IPS-15b (cell line): ENCODE measurements at regions not wholly inside any gene's neighbourhood (a gene's known extent, or its start where the extent isn't known, plus 50 kb on each side); places are given as distances from the start of the nearest gene placed in this dataset.

Experiments used
- H3K27me3 ChIP-seq: one replicate; pipeline ENCODE4 v1.6.1; 2013; ENCODE audit warnings: low read length; ENCODE audit not compliant: control insufficient read depth, insufficient read depth
- H3K36me3 ChIP-seq: one replicate; pipeline ENCODE4 v1.6.1; 2013; ENCODE audit warnings: low read length; ENCODE audit not compliant: control insufficient read depth, insufficient read depth
- H3K4me1 ChIP-seq: one replicate; pipeline ENCODE4 v1.6.1; 2013; ENCODE audit warnings: mild to moderate bottlenecking, low read length; ENCODE audit not compliant: control insufficient read depth, insufficient read depth
- H3K4me3 ChIP-seq: one replicate; pipeline ENCODE4 v1.5.1; 2013; ENCODE audit warnings: low read depth, low read length
- H3K9ac ChIP-seq: one replicate; pipeline ENCODE4 v1.6.1; 2013; ENCODE audit warnings: low read depth, mild to moderate bottlenecking, low read length
- H3K9me3 ChIP-seq: one replicate; pipeline ENCODE4 v1.6.1; 2013; ENCODE audit warnings: mild to moderate bottlenecking, low read length; ENCODE audit not compliant: control insufficient read depth, insufficient read depth

DNA sequence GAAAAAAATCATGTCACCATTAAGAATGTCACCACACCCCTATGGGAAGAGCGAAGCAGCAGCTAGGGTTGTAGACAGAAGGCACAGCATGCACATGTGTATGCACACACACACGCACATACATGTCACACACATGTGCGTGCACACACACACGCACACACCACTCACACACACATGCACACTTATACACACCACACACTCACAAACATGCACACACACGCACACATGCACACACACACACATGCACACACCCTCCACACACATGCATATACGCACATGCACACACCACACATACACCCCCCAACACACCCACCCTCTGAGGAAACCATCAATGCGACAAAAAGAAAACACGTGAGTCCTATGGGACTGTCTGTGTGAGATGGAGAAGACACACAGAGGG is 205.4 kb downstream of the ENGASE start:
- H3K9ac ChIP-seq, result no peak overlapping the region
- H3K27me3 ChIP-seq, result no peaks in the 10 kb centered on the region
- no peaks in the 10 kb centered on the region for H3K9me3 ChIP-seq
- no peaks in the 10 kb centered on the region for H3K36me3 ChIP-seq
- H3K4me1 ChIP-seq, result no peaks in the 10 kb centered on the region
- no peak overlapping the region for H3K4me3 ChIP-seq

DNA sequence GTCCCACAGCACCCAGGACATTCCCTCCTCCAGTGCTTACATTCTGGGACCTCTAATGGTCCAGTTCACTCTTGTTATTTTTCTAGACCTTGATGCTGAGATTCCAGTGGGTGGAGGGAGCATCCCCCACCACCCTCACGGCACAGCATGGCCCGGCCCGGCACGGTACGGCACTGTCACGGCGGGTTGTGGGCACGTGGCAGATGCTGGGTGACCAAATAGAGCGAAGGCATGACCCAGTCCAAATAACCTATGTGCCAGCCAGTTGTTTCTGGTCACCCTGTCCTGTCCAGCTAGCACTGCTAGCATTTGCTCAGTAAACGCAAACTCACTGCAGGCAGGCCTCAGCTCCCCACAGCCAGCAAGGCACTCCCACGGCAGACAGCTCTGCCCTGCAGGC is 204.7 kb downstream of the ENGASE start:
- H3K36me3 ChIP-seq, result no peaks in the 10 kb centered on the region
- no peak overlapping the region for H3K9ac ChIP-seq
- H3K4me3 ChIP-seq, result no peak overlapping the region
- H3K4me1 ChIP-seq, result no peaks in the 10 kb centered on the region
- no peaks in the 10 kb centered on the region for H3K9me3 ChIP-seq
- no peaks in the 10 kb centered on the region for H3K27me3 ChIP-seq

DNA sequence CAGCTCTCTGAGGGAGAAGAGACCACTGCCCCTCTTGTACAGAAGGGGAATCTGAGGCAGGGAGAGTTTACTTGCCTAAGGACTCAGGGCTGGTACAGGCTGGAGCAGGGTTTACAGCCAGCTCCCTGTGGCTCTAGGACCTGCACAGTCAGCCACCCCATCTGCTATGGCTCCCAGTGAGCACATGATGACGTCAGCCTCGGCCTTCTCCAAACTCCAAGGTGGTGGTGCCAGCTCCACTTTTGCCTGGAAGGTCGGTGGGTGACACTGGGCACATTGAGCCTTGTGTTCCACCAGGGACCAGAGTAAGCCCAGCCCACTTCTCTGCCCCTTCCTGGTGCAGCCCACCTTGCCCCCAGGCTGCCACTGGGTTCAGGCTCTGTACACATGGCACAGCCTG is 202.2 kb downstream of the ENGASE start:
- Histone ChIP-seq H3K27me3 (no peaks in the 10 kb centered on the region), H3K4me1 (no peaks in the 10 kb centered on the region), H3K9ac (no peak overlapping the region), H3K4me3 (no peak overlapping the region), H3K36me3 (no peaks in the 10 kb centered on the region), H3K9me3 (no peaks in the 10 kb centered on the region)

DNA sequence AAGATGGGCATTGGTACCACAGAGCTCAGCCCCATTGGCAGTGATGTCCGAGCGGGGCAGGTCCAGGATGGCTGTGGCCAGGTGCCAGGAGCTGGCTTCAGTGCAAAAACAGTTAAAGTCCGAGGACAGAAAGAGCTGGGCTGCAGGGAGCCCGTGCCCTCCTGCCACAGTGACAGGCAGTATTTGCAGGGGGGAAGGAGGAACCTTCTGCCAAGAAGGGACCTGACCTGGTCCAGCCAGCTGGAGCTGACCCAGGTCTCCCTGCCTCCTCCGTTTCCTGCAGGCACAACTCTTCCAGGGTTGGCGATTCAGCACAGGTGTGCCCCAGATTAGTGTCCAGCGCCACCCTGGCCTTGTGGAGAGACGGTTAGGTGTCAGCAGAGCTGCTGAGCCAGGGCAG is 199.0 kb downstream of the ENGASE start:
- H3K4me3 ChIP-seq, result no peak overlapping the region
- H3K27me3 ChIP-seq, result no peaks in the 10 kb centered on the region
- no peak overlapping the region for H3K9ac ChIP-seq
- H3K9me3 ChIP-seq, result no peaks in the 10 kb centered on the region
- no peaks in the 10 kb centered on the region for H3K36me3 ChIP-seq
- H3K4me1 ChIP-seq, result no peaks in the 10 kb centered on the region

DNA sequence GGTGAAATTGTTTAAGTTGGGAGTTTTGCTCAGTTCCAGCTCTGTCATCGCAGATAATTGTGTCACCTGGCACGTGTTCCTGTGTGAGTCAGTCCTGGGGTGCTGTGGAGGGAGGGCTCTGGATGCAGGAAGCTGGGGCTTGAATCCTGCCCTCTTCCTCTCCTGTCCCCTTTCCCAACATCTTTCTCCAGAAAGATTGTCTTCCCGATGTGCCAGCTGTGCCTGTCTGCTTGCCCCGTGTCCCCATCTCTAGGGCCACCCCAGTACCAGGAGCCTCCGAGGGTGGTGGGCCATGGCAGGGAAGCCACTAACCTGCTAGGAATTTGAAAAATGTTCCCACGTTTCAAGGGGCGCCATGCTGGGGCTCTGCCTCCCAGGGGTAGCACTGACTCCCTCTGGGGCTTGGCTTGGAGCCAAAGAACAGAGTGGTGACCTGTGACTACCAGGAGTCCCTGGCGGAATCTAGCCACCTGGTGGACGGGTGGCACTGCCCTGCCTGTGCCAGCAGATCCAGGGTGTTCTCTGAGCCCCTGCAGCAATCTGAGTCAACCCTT is 198.1 kb downstream of the ENGASE start:
- no peaks in the 10 kb centered on the region for H3K27me3 ChIP-seq
- no peak overlapping the region for H3K9ac ChIP-seq

DNA sequence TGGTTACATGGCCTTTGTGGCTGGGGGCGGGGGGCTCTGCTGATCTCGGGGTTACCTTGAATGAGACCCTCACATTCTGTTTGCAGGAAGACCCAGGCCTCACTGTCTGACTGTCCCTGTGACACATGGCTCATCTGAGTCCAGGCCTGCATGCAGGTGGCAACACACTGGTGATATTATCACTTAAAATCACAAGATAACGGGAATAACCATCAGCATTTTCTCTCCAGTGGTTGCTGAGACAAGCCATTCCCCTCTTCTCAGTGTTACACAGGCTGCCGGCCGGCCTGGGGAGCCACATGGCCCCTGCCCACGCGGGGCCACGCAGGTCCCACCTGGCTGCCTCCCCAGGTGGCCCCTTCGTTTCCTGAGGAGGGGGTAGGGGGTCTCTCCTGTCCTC is 197.6 kb downstream of the ENGASE start:
- no peaks in the 10 kb centered on the region for H3K27me3 ChIP-seq
- no peaks in the 10 kb centered on the region for H3K4me1 ChIP-seq
- no peak overlapping the region for H3K4me3 ChIP-seq
- H3K9ac ChIP-seq, result no peak overlapping the region
- no peaks in the 10 kb centered on the region for H3K9me3 ChIP-seq
- H3K36me3 ChIP-seq, result no peaks in the 10 kb centered on the region

More for the DNA sequence above, 198.1 kb downstream of the ENGASE start:
- no peak overlapping the region for H3K4me3 ChIP-seq
- H3K9me3 ChIP-seq, result no peaks in the 10 kb centered on the region
- H3K36me3 ChIP-seq, result no peaks in the 10 kb centered on the region
- no peaks in the 10 kb centered on the region for H3K4me1 ChIP-seq

DNA sequence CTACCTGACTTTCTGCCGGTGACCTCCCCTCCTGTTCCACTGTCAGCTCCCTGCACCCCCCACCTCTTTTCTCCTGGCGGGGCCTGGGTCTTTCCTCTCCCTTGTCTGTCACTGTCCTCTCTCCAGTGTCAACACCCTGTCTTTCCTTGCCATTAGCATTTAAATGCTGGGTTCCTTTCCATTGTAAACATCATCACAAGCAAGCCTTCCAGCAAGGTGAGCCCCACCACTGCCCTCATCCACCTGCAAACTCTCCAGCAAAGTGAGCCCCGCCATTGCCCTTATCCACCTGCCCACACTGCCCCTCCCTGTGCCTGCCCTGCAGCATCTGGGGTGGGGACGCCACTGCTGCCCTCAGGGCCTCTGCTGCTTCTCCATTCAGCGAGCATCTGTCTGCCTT is 195.0 kb downstream of the ENGASE start:
- Histone ChIP-seq H3K4me3 (no peak overlapping the region), H3K9me3 (no peaks in the 10 kb centered on the region), H3K27me3 (no peaks in the 10 kb centered on the region), H3K36me3 (no peaks in the 10 kb centered on the region), H3K9ac (no peak overlapping the region), H3K4me1 (no peaks in the 10 kb centered on the region)

DNA sequence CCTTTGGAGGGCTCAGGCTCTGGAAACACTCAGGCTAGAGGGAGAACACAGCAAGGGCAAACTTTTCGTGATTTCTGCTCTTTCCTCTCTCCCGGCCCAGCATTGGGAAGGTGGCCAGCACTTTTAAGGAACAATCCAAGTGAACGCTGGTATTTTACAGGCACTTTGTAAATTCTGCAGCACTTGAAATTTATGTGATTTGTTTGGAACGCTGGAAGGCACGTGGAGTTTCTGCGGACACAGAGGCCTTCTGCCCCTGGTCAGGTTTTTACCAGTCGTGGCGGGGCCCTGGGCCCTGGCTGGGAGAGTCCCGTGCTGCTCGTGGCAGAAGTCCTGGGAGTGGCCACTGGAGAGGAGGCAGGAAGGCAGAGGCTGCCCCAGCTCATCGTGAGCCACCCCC is 188.6 kb downstream of the ENGASE start:
- no peaks in the 10 kb centered on the region for H3K4me1 ChIP-seq
- H3K36me3 ChIP-seq, result no peaks in the 10 kb centered on the region
- H3K4me3 ChIP-seq, result no peak overlapping the region
- H3K9me3 ChIP-seq, result no peaks in the 10 kb centered on the region
- H3K9ac ChIP-seq, result no peak overlapping the region
- no peaks in the 10 kb centered on the region for H3K27me3 ChIP-seq

DNA sequence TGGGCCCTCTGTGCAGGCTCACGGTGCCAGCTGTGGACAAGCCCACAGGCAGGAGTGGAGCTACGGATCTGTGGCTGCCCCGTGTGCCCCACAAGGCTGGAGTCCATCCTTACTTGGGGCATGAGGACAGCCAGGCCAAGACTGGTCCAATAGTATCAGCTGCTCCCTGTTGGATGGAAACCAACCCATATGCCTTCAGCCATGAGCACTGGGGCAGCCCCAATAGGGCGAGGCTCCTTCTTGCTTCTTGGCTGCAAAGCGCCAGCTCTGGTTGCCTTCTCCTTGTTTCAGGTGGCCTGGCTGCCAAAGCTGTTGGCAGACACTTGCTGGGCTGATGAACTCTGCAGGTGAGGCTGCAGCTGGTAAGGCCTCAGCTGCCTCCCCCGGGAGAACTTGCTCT is 188.0 kb downstream of the ENGASE start:
- no peak overlapping the region for H3K4me3 ChIP-seq
- no peaks in the 10 kb centered on the region for H3K36me3 ChIP-seq
- H3K4me1 ChIP-seq, result no peaks in the 10 kb centered on the region
- H3K9me3 ChIP-seq, result no peaks in the 10 kb centered on the region
- H3K27me3 ChIP-seq, result no peaks in the 10 kb centered on the region
- H3K9ac ChIP-seq, result no peak overlapping the region

DNA sequence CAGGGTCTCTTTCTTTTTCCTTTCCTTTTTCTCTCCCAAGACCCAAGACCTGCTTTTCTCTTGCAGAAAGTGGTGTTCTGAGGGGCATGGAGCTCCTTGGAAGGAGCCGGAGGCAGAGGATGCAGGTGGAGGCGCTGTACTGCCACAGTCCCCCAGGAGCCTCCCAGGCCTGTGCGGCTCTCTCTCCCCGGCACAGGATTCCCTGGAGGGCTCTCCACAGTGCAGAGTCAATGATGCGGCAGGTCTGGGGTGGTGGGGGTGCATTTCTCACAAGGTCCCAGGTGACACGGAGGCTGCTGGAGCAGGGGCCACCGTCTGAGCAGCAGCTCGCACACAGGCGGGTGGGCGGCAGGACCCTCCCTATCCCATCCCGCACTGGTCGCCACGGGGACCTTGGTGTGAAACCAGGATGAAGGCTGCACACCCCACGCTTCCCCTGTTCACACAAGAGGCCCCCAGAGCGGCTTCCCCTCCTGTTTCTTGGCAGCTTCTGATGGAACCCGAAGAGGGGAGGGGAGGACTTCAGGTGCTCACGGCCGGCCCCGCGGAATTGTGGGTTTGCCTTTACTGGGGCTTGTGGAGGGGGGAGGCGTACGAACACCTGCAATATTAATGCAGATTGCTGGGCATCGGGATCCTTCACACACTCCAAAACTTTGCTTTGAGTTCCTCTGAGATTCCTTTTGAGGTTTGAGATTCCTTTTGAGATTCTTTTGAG is 186.9 kb downstream of the ENGASE start:
- Histone ChIP-seq H3K9me3 (no peaks in the 10 kb centered on the region), H3K4me3 (no peak overlapping the region), H3K9ac (no peak overlapping the region), H3K36me3 (no peaks in the 10 kb centered on the region), H3K4me1 (no peaks in the 10 kb centered on the region), H3K27me3 (no peaks in the 10 kb centered on the region)

DNA sequence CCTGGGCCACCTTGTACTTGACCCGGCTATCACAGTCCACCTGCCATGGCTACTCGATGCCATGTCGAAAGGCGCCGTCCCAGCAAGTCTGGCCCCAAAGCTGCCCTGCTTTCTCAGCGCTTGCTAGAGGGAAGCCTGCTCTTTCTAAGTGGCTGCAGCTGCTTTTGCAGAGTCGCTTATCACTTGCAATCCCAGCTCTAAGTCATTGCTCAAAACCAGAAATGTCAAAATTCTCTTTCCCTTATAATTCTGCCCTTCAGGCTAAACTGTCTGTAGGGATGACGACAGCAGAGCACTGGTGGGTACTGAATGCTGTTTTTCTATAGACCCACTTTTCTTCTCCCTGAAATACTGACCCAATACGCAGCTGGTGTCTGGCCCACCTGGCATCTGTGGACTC is 184.2 kb downstream of the ENGASE start:
- Histone ChIP-seq H3K36me3 (no peaks in the 10 kb centered on the region), H3K27me3 (no peaks in the 10 kb centered on the region), H3K9me3 (no peaks in the 10 kb centered on the region), H3K9ac (no peak overlapping the region), H3K4me3 (no peak overlapping the region), H3K4me1 (no peaks in the 10 kb centered on the region)

DNA sequence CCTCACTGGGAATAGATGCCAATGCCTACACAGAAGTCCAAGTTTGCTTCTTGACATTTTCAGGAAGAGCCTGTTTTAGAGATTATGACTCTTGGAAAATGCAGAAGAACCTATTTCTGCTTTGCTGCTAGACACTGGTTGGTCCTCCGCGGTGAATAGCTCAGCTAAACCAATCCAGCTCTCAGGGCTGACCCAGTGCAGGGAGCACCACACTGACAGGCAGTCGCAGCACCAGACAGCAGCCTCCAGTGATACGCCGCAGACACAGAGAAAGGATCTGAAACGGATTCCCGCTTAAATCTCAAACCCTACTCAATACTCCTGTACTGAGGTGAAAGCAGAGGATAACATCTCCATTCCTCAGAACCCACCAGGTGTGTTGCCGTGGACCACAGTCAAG is 183.4 kb downstream of the ENGASE start:
- Histone ChIP-seq H3K9me3 (no peaks in the 10 kb centered on the region), H3K4me1 (no peaks in the 10 kb centered on the region), H3K4me3 (no peak overlapping the region), H3K9ac (no peak overlapping the region), H3K27me3 (no peaks in the 10 kb centered on the region), H3K36me3 (no peaks in the 10 kb centered on the region)
